Neural progenitor cell (in vitro differentiated cells): ENCODE measurements at regions not wholly inside any gene's neighbourhood (a gene's known extent, or its start where the extent isn't known, plus 50 kb on each side); places are given as distances from the start of the nearest gene placed in this dataset.

ENCODE experiments used
- CTCF ChIP-seq: fragments of 200-600 bp; sonication (generic); IDR thresholded peaks from 2 replicates; pipeline ENCODE4 v1.5.1; 2017; ENCODE audit warnings: antibody characterized with exemption, mild to moderate bottlenecking
- EZH2 ChIP-seq: fragments of 200-600 bp; sonication (generic); IDR thresholded peaks from 2 replicates; pipeline ENCODE4 v1.6.1; 2017; ENCODE audit warnings: antibody characterized with exemption, mild to moderate bottlenecking, moderate library complexity
- EZH2phosphoT487 ChIP-seq: fragments of 200-600 bp; sonication (generic); IDR thresholded peaks from 2 replicates; pipeline ENCODE4 v1.6.1; 2017; ENCODE audit warnings: antibody characterized with exemption

GRCh38 chr3:177610686-177611633 lies 413.7 kb upstream of the TBL1XR1 start:
- no peak for TF ChIP-seq CTCF
- no peak for TF ChIP-seq EZH2
- TF ChIP-seq EZH2phosphoT487, result no peak
